Stimulated activated naive CD8-positive, alpha-beta T cell treated with anti-CD3 and anti-CD28 coated beads, Interleukin-15, Interleukin-2, amounts not matched to agents 100 ng/mL and 50 ng/mL, for 24 hours (primary cell): ENCODE measurements at regions not wholly inside any gene's neighbourhood (a gene's known extent, or its start where the extent isn't known, plus 50 kb on each side); places are given as distances from the start of the nearest gene placed in this dataset.

Source experiments
- H3K27ac Mint-ChIP-seq: one replicate; pipeline ENCODE4 v1.8.0; 2021; ENCODE audit warnings: mild to moderate bottlenecking, mixed read lengths
- H3K27me3 Mint-ChIP-seq: one replicate; pipeline ENCODE4 v1.8.0; 2021; ENCODE audit warnings: mixed read lengths
- H3K36me3 Mint-ChIP-seq: one replicate; pipeline ENCODE4 v1.8.0; 2021; ENCODE audit warnings: low read depth, mixed read lengths
- H3K4me1 Mint-ChIP-seq: one replicate; pipeline ENCODE4 v1.8.0; 2021; ENCODE audit warnings: low read depth, mixed read lengths
- H3K4me3 Mint-ChIP-seq: one replicate; pipeline ENCODE4 v1.8.0; 2021; ENCODE audit warnings: mild to moderate bottlenecking, mixed read lengths
- H3K9me3 Mint-ChIP-seq: one replicate; pipeline ENCODE4 v1.8.0; 2021; ENCODE audit warnings: mixed read lengths

DNA sequence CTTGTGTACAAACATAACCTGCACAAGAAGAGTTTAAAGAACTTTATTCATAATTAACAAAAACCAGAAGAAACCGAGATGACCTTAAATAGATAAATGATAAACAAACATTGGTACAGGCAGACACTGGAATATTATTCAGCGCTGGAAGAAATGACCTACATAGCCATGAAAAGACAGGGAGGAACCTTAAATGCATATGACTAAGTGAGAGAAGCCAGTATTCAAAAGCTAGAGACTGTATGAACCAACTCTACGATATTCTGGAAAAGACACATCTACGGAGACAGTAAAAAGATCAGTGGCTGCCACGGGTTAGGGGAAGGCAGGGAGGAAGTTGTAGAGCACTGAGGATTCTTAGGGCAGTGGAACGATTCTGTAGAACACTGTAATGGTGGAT lies 333.8 kb upstream of the AKR1E2 start:
- H3K36me3 Mint-ChIP-seq = no peaks in the 10 kb centered on the region

DNA sequence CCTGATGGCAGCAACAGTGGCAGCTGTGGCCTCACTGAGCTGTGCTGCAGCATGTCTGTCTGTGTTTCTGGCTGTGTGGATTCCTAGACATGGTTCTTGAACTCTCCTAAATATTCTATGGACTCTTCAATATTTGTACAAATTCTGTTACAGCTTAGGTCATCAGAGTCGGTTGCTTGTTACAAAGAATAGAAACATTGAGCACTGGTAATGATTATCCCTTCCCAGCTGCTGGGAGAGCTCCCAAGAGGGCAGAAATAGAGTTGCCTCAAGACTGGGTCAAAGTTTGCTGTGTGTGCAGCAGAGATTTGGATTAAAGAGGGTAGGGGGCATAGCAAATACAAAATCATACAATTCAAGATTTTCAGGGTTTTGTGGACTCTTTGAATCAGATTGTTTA lies 337.1 kb upstream of the AKR1E2 start:
- Mint-ChIP-seq H3K27ac (no peak overlapping the region), H3K9me3 (no peaks in the 10 kb centered on the region), H3K36me3 (no peaks in the 10 kb centered on the region), H3K4me1 (no peaks in the 10 kb centered on the region), H3K27me3 (peaks cover 15% of the 10 kb centered on the region), H3K4me3 (no peak overlapping the region)

More for the DNA sequence above, 333.8 kb upstream of the AKR1E2 start:
- H3K4me1 Mint-ChIP-seq = no peaks in the 10 kb centered on the region
- no peaks in the 10 kb centered on the region for H3K9me3 Mint-ChIP-seq
- H3K27ac Mint-ChIP-seq = no peak overlapping the region
- peaks cover 15% of the 10 kb centered on the region for H3K27me3 Mint-ChIP-seq
- no peak overlapping the region for H3K4me3 Mint-ChIP-seq

- Mint-ChIP-seq H3K4me3 (no peak overlapping the region), H3K27me3 (peaks cover 3% of the 10 kb centered on the region), H3K27ac (no peak overlapping the region), H3K9me3 (no peaks in the 10 kb centered on the region), H3K4me1 (peaks cover 15% of the 10 kb centered on the region), H3K36me3 (no peaks in the 10 kb centered on the region)
These were observed 340.4 kb upstream of the AKR1E2 start for GRCh38 chr10:4485636-4486035.

DNA sequence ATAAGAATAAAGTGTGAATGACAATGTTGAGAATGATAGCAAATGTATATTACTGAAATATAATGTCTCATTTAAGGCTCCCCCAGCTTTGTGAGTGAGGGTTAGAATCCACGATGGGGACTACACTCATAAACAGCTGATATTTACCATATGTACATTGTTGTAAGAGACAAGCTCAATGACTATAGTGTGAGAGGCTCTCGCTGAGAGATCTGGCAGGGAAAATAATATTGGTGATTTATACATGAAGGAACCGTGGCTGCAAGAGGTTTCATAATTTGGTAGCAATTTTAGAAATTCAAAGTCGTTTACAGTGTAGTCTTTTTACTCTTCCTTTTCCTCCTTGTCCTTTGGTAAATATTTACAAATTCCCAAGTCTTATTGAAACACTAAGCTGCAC lies 342.2 kb upstream of the AKR1E2 start:
- Mint-ChIP-seq H3K27me3 (peaks cover 3% of the 10 kb centered on the region), H3K4me3 (no peak overlapping the region), H3K36me3 (no peaks in the 10 kb centered on the region), H3K9me3 (peaks cover 4% of the 10 kb centered on the region), H3K27ac (no peak overlapping the region), H3K4me1 (peaks cover 15% of the 10 kb centered on the region)

GRCh38 chr10:4482659-4483058 lies 343.3 kb upstream of the AKR1E2 start:
- Mint-ChIP-seq H3K4me1 (peaks cover 17% of the 10 kb centered on the region), H3K9me3 (peaks cover 4% of the 10 kb centered on the region), H3K27me3 (peaks cover under 1% of the 10 kb centered on the region), H3K36me3 (no peaks in the 10 kb centered on the region), H3K4me3 (no peak overlapping the region), H3K27ac (no peak overlapping the region)

DNA sequence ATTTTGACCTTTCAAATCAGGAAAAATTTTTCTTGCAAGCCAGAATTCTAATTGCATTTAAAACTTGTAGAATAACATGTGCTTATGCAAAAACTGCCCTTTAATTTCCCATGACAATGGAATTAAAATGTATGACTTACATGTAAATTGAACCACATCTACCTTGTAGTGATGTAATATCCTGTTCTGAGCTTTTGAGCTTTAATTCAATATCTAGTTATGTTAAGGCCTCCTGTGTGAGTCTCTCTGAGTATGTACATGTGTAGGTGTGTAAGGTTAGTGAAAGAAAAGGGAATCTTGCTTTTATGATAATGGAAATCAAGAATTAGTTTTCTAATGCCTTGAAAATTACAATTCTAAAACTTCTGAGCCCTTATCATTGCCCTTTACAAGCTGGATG lies 344.8 kb upstream of the AKR1E2 start:
- Mint-ChIP-seq H3K36me3 (no peaks in the 10 kb centered on the region), H3K4me1 (peaks cover 18% of the 10 kb centered on the region), H3K9me3 (peaks cover 4% of the 10 kb centered on the region), H3K27ac (peak overlapping the region; percentile 12), H3K27me3 (no peaks in the 10 kb centered on the region), H3K4me3 (no peak overlapping the region)

DNA sequence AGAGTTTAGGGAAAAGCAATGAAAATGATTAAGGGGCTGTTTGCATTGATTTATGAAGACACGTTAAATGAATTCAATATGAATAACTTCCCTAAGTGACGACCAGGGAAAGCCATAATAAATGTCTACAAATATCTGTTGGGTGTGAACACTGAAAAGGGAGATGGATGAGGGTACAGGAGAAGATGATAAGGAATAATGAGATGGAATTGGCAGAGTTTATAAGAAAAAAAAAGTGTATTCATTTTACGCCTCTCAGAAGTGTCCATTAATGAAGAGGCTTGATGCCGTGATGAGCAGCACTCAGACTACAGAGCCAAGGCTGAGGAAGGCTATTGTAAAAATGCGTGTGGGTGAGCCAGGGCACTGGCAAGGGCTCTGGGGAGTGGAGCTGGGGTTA lies 346.7 kb upstream of the AKR1E2 start:
- peaks cover 4% of the 10 kb centered on the region for H3K9me3 Mint-ChIP-seq
- no peak overlapping the region for H3K4me3 Mint-ChIP-seq
- H3K27ac Mint-ChIP-seq = no peak overlapping the region
- H3K4me1 Mint-ChIP-seq = peaks cover 24% of the 10 kb centered on the region
- H3K36me3 Mint-ChIP-seq = no peaks in the 10 kb centered on the region
- H3K27me3 Mint-ChIP-seq = peaks cover 4% of the 10 kb centered on the region

DNA sequence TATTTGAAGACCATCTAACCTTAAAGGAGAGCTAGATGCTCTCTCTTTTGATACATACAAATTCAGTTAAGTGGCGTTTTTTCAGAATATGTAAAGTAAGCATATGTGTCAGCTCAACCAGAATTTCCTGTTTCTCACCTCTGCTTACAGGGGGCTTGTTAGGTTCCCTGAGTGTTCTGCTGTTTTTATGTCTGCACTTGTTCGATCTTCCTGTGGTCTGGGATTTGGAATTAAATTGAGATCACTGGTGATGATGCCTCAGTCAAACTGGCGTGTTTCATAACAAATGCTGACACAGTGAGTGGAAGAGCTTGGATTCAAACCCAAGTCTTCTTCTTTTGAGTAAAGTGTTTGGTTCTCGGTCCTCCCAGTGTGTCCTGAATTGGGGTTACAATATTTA lies 348.3 kb upstream of the AKR1E2 start:
- Mint-ChIP-seq H3K4me3 (no peak overlapping the region), H3K27ac (no peak overlapping the region), H3K27me3 (peaks cover 12% of the 10 kb centered on the region), H3K9me3 (peaks cover 4% of the 10 kb centered on the region), H3K4me1 (peaks cover 24% of the 10 kb centered on the region), H3K36me3 (no peaks in the 10 kb centered on the region)

GRCh38 chr10:4475827-4476490 lies 350.0 kb upstream of the AKR1E2 start:
- peaks cover 9% of the 10 kb centered on the region for H3K4me1 Mint-ChIP-seq
- no peaks in the 10 kb centered on the region for H3K36me3 Mint-ChIP-seq

DNA sequence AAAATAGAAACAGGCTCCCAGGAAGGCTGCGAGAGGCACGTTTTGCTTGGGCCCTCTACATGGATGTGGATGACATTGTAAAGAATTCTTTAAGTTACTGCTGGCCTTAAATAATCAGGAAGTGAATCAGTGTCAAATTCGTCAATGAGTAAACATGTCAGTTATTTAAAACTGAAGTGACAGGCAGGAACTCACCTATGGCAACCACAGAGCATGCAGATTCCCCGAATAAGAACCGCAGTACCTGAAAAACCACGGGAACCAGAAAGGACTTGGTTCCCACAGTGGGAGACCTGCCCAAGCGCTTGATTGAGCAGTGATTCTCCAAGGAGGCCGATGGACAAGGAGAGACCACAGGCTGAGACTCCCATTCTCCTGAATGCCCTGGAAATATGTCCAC lies 351.2 kb upstream of the AKR1E2 start:
- Mint-ChIP-seq H3K4me3 (no peak overlapping the region), H3K27ac (no peak overlapping the region), H3K9me3 (peaks cover 4% of the 10 kb centered on the region), H3K36me3 (no peaks in the 10 kb centered on the region), H3K27me3 (peaks cover 12% of the 10 kb centered on the region), H3K4me1 (peaks cover 9% of the 10 kb centered on the region)

More at GRCh38 chr10:4475827-4476490, 350.0 kb upstream of the AKR1E2 start:
- peaks cover 4% of the 10 kb centered on the region for H3K9me3 Mint-ChIP-seq
- H3K27me3 Mint-ChIP-seq = peaks cover 12% of the 10 kb centered on the region
- H3K27ac Mint-ChIP-seq = no peak overlapping the region
- H3K4me3 Mint-ChIP-seq = no peak overlapping the region

- H3K4me1 Mint-ChIP-seq = peaks cover 9% of the 10 kb centered on the region
- no peak overlapping the region for H3K27ac Mint-ChIP-seq
- H3K9me3 Mint-ChIP-seq = no peaks in the 10 kb centered on the region
- H3K36me3 Mint-ChIP-seq = no peaks in the 10 kb centered on the region
- H3K27me3 Mint-ChIP-seq = peaks cover 19% of the 10 kb centered on the region
- no peak overlapping the region for H3K4me3 Mint-ChIP-seq
These were observed 352.0 kb upstream of the AKR1E2 start for GRCh38 chr10:4473977-4474376.

DNA sequence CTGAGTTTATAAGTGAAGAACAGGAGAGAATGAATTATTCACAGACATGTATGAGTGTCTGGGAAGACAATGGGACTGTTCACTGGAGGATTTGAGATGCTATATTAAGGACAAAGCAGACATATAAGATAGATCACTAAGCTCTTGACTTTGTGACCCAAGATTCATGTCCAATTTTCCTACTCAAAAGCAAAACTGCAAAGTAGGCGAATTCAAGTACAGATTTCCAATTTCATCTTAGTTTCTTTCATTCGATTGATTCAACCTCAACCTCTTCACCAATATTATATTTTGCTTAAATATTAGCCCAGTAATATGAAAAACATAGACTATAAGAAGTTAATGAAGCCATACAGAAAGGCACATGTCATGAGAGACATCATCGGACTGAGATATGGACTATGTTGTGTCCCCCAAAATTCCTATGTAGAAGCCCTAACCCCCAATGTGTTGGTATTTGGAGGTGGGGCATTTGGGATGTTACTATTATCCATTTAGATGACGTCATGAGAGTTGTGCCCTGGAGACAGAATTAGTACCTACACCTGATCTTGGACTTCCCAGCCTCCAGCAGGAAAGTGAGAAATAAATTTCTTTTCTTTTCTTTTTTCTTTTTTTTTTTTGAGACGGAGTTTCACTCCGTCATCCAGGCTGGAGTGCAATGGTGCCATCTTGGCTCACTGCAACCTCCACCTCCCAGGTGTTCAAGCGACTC lies 353.7 kb upstream of the AKR1E2 start:
- H3K4me1 Mint-ChIP-seq = peaks cover 6% of the 10 kb centered on the region
- H3K4me3 Mint-ChIP-seq = no peak overlapping the region
- no peaks in the 10 kb centered on the region for H3K9me3 Mint-ChIP-seq
- H3K27ac Mint-ChIP-seq = no peak overlapping the region
- peaks cover 24% of the 10 kb centered on the region for H3K27me3 Mint-ChIP-seq
- H3K36me3 Mint-ChIP-seq = no peaks in the 10 kb centered on the region

GRCh38 chr10:4470231-4470835 lies 355.7 kb upstream of the AKR1E2 start:
- Mint-ChIP-seq H3K36me3 (no peaks in the 10 kb centered on the region), H3K27ac (no peak overlapping the region), H3K27me3 (peaks cover 31% of the 10 kb centered on the region), H3K4me1 (peaks cover 6% of the 10 kb centered on the region), H3K4me3 (no peak overlapping the region), H3K9me3 (no peaks in the 10 kb centered on the region)

GRCh38 chr10:4467481-4467880 lies 358.5 kb upstream of the AKR1E2 start:
- no peaks in the 10 kb centered on the region for H3K4me1 Mint-ChIP-seq
- H3K27ac Mint-ChIP-seq = no peak overlapping the region
- H3K27me3 Mint-ChIP-seq = peaks cover 23% of the 10 kb centered on the region
- no peak overlapping the region for H3K4me3 Mint-ChIP-seq
- no peaks in the 10 kb centered on the region for H3K36me3 Mint-ChIP-seq
- no peaks in the 10 kb centered on the region for H3K9me3 Mint-ChIP-seq

GRCh38 chr10:4460267-4460666 lies 365.7 kb upstream of the AKR1E2 start:
- Mint-ChIP-seq H3K4me3 (no peak overlapping the region), H3K4me1 (no peaks in the 10 kb centered on the region), H3K27me3 (peaks cover 8% of the 10 kb centered on the region), H3K36me3 (no peaks in the 10 kb centered on the region), H3K9me3 (no peaks in the 10 kb centered on the region), H3K27ac (no peak overlapping the region)
